Suprapubic skin (tissue), 4 donors: ENCODE measurements at regions not wholly inside any gene's neighbourhood (a gene's known extent, or its start where the extent isn't known, plus 50 kb on each side); places are given as distances from the start of the nearest gene placed in this dataset.

Experiments used
- EP300 ChIP-seq: sonication (generic); formaldehyde crosslinking; IDR thresholded peaks from one replicate; pipeline ENCODE4 v1.6.1; 2017; ENCODE audit warnings: antibody characterized with exemption
- POLR2AphosphoS5 ChIP-seq, 3 donors: sonication (generic); formaldehyde crosslinking; IDR thresholded peaks; one replicate each; pipeline ENCODE4 v1.6.1; 2017; ENCODE audit warnings: antibody characterized with exemption in 3 of 3
- TF ChIP-seq, protein P1 (sequence below), 2 donors: fragments of 200-600 bp in 1 of 2; fragments of 450-650 bp in 1 of 2; sonication (generic) in 1 of 2; IDR thresholded peaks; one replicate each; pipeline ENCODE4 v1.5.1; 2016 to 2019; ENCODE audit warnings: antibody characterized with exemption in 2 of 2, mild to moderate bottlenecking in 1 of 2, moderate library complexity in 1 of 2

- TF ChIP-seq, protein P1, sequence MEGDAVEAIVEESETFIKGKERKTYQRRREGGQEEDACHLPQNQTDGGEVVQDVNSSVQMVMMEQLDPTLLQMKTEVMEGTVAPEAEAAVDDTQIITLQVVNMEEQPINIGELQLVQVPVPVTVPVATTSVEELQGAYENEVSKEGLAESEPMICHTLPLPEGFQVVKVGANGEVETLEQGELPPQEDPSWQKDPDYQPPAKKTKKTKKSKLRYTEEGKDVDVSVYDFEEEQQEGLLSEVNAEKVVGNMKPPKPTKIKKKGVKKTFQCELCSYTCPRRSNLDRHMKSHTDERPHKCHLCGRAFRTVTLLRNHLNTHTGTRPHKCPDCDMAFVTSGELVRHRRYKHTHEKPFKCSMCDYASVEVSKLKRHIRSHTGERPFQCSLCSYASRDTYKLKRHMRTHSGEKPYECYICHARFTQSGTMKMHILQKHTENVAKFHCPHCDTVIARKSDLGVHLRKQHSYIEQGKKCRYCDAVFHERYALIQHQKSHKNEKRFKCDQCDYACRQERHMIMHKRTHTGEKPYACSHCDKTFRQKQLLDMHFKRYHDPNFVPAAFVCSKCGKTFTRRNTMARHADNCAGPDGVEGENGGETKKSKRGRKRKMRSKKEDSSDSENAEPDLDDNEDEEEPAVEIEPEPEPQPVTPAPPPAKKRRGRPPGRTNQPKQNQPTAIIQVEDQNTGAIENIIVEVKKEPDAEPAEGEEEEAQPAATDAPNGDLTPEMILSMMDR (IDR thresholded peaks at IDR 0.05) = no peak
- TF ChIP-seq EP300 = no peak
- no peak for TF ChIP-seq POLR2AphosphoS5 (IDR thresholded peaks at IDR 0.05)
Measured at GRCh38 chr9:108142142-108142503, 652.6 kb upstream of the KLF4 start.
